Karpas-422 (cell line): ENCODE measurements at regions not wholly inside any gene's neighbourhood (a gene's known extent, or its start where the extent isn't known, plus 50 kb on each side); places are given as distances from the start of the nearest gene placed in this dataset.
A peak's percentile ranks its signal among the peaks of the same experiment; 100 is the strongest.

Experiments used
- DNase-seq: peaks from one replicate; pipeline ENCODE4 v3.0.0-alpha.2; 2015
- H2AFZ ChIP-seq: fragments of 200-600 bp; sonication (generic); 2 replicates; pipeline ENCODE4 v1.6.1; 2014; ENCODE audit warnings: antibody characterized with exemption, low read length, mixed read lengths
- H3K27ac ChIP-seq: fragments of 200-600 bp; sonication (generic); 2 replicates; pipeline ENCODE4 v1.5.1; 2014; ENCODE audit warnings: mild to moderate bottlenecking, low read length, moderate library complexity
- H3K27me3 ChIP-seq: fragments of 200-600 bp; sonication (generic); 2 replicates; pipeline ENCODE4 v1.6.1; 2014; ENCODE audit warnings: low read length, mixed read lengths
- H3K36me3 ChIP-seq: fragments of 200-600 bp; sonication (generic); 2 replicates; pipeline ENCODE4 v1.6.1; 2014; ENCODE audit warnings: low read length, mixed read lengths; ENCODE audit not compliant: insufficient read depth
- H3K4me1 ChIP-seq: fragments of 200-600 bp; sonication (generic); 2 replicates; pipeline ENCODE4 v1.6.1; 2014; ENCODE audit warnings: mild to moderate bottlenecking, low read length, mixed read lengths
- H3K4me2 ChIP-seq: fragments of 200-600 bp; sonication (generic); 2 replicates; pipeline ENCODE4 v1.6.1; 2014; ENCODE audit warnings: low read length, low read depth, mild to moderate bottlenecking; ENCODE audit not compliant: poor library complexity, severe bottlenecking
- H3K4me3 ChIP-seq: fragments of 200-600 bp; sonication (generic); 2 replicates; pipeline ENCODE4 v1.5.1; 2014; ENCODE audit warnings: mild to moderate bottlenecking, antibody characterized with exemption, low read length, mixed read lengths
- H3K79me2 ChIP-seq: fragments of 200-600 bp; sonication (generic); 2 replicates; pipeline ENCODE4 v1.6.1; 2014; ENCODE audit warnings: mild to moderate bottlenecking, low read length, mixed read lengths
- H3K9ac ChIP-seq: fragments of 200-600 bp; sonication (generic); 2 replicates; pipeline ENCODE4 v1.6.0; 2014; ENCODE audit warnings: low read length
- H3K9me2 ChIP-seq: fragments of 200-600 bp; sonication (generic), shearing (Covaris generic); replicated peaks from 2 replicates; pipeline ENCODE4 v1.6.0; 2014; ENCODE audit warnings: mild to moderate bottlenecking, low read length, moderate library complexity; ENCODE audit not compliant: insufficient read depth
- H3K9me3 ChIP-seq: fragments of 300-700, 200-600 bp; sonication (generic); 2 replicates; pipeline ENCODE4 v1.6.1; 2014; ENCODE audit warnings: low read length, mixed read lengths
- H4K20me1 ChIP-seq: fragments of 200-600 bp; sonication (generic); 2 replicates; pipeline ENCODE4 v1.6.1; 2014; ENCODE audit warnings: mild to moderate bottlenecking, antibody characterized with exemption, low read length, low read depth; ENCODE audit not compliant: insufficient read depth

GRCh38 chr14:29321646-29322045 lies 555.1 kb downstream of the FOXG1 start:
- Histone ChIP-seq H3K27me3 (no peaks in the 10 kb centered on the region), H3K4me3 (0 out of 2 replicates have a peak overlapping the region, but pooled peaks have one; percentile 21), H3K36me3 (no peaks in the 10 kb centered on the region), H3K27ac (no peak overlapping the region), H3K4me2 (no peak overlapping the region), H2AFZ (no peak overlapping the region), H4K20me1 (no peaks in the 10 kb centered on the region), H3K79me2 (no peaks in the 10 kb centered on the region), H3K9me2 (no peaks in the 10 kb centered on the region), H3K9me3 (peaks cover 74% of the 10 kb centered on the region), H3K4me1 (no peaks in the 10 kb centered on the region), H3K9ac (no peak overlapping the region)
- DNase-seq: no peak

DNA sequence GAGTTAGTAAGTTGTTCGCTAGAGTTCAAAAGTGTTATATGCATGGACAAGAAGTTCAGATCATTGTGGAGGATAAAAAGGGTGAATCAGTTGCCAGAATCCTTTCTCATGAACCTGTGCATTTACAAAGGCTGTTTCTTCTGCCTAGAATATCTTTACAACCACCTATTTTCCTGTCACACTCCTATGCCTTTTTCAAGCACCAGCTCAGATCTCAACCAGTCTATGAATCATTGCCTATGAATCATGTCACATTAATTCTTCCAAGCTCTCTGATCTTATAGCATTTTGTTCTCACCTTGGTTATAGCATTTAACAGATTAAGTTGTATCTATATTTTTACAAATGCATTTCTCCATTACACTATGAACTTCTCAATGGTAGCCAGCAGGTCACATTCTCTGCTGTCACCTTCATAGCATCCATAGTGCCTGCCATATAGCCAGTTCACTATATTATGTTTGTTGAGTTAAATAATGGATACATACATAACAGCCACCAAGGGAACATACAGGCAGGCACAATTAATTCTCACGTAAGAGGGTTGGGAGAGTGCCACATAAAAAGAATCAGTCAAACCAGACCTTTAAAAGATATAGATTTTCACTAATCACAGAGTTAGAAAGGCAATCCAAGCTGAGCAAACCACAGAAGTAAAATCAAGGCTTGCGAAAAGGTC lies 573.0 kb downstream of the FOXG1 start:
- Histone ChIP-seq H3K9me3 (peaks cover 44% of the 10 kb centered on the region), H3K9ac (no peak overlapping the region), H3K27me3 (no peaks in the 10 kb centered on the region), H2AFZ (no peak overlapping the region), H3K27ac (no peak overlapping the region), H3K4me2 (no peak overlapping the region), H4K20me1 (no peaks in the 10 kb centered on the region), H3K9me2 (no peaks in the 10 kb centered on the region), H3K36me3 (no peaks in the 10 kb centered on the region), H3K4me1 (no peaks in the 10 kb centered on the region), H3K4me3 (no peak overlapping the region), H3K79me2 (no peaks in the 10 kb centered on the region)
- DNase-seq: no peak

GRCh38 chr14:29348504-29348903 lies 579.1 kb downstream of the PRKD1 start:
- Histone ChIP-seq H2AFZ (no peak overlapping the region), H3K27me3 (no peaks in the 10 kb centered on the region), H3K4me1 (no peaks in the 10 kb centered on the region), H3K9me3 (peaks cover 51% of the 10 kb centered on the region), H3K4me3 (no peak overlapping the region), H3K36me3 (no peaks in the 10 kb centered on the region), H4K20me1 (no peaks in the 10 kb centered on the region), H3K9ac (no peak overlapping the region), H3K4me2 (no peak overlapping the region), H3K27ac (no peak overlapping the region), H3K9me2 (no peaks in the 10 kb centered on the region), H3K79me2 (no peaks in the 10 kb centered on the region)
- no peak for DNase-seq

- H3K27ac ChIP-seq: no peak overlapping the region
- H3K9ac ChIP-seq: no peak overlapping the region
- H3K36me3 ChIP-seq: no peaks in the 10 kb centered on the region
- no peaks in the 10 kb centered on the region for H4K20me1 ChIP-seq
- peaks cover 53% of the 10 kb centered on the region for H3K9me3 ChIP-seq
- H3K27me3 ChIP-seq: no peaks in the 10 kb centered on the region
- H2AFZ ChIP-seq: no peak overlapping the region
- H3K79me2 ChIP-seq: no peaks in the 10 kb centered on the region
- H3K9me2 ChIP-seq: no peaks in the 10 kb centered on the region
- H3K4me3 ChIP-seq: no peak overlapping the region
- no peak for DNase-seq
- H3K4me2 ChIP-seq: no peak overlapping the region
- no peaks in the 10 kb centered on the region for H3K4me1 ChIP-seq
Measured at GRCh38 chr14:29350496-29350895, 577.2 kb downstream of the PRKD1 start.

GRCh38 chr14:29351996-29352705 lies 575.5 kb downstream of the PRKD1 start:
- no peak for DNase-seq
- Histone ChIP-seq H3K79me2 (no peaks in the 10 kb centered on the region), H3K9me2 (no peaks in the 10 kb centered on the region), H3K27ac (no peak overlapping the region), H2AFZ (no peak overlapping the region), H3K9ac (no peak overlapping the region), H3K27me3 (no peaks in the 10 kb centered on the region), H3K4me3 (no peak overlapping the region), H3K4me2 (no peak overlapping the region), H3K4me1 (no peaks in the 10 kb centered on the region), H3K36me3 (no peaks in the 10 kb centered on the region), H3K9me3 (peaks cover 50% of the 10 kb centered on the region), H4K20me1 (no peaks in the 10 kb centered on the region)

DNA sequence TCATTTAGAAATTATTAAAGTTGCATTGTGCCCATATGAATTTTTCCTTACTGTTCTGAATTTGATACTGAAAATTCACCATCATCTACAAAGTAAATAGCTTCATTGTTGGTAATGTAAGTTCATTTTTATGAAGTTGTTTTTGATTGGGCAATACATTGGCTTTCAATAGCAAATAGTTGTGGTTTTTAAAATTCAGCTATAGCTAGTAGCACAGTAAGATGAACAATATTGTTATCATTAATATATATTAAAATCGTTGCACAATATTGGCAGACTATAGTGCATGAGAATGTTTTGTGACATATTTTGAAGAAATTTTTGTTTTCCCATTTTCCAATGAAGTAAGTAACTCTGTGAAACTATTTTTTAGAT lies 575.0 kb downstream of the PRKD1 start:
- Histone ChIP-seq H3K4me3 (no peak overlapping the region), H3K4me1 (no peaks in the 10 kb centered on the region), H3K9ac (no peak overlapping the region), H3K4me2 (no peak overlapping the region), H2AFZ (no peak overlapping the region), H4K20me1 (no peaks in the 10 kb centered on the region), H3K27ac (no peak overlapping the region), H3K9me2 (no peaks in the 10 kb centered on the region), H3K27me3 (no peaks in the 10 kb centered on the region), H3K36me3 (no peaks in the 10 kb centered on the region), H3K9me3 (peaks cover 56% of the 10 kb centered on the region), H3K79me2 (no peaks in the 10 kb centered on the region)
- DNase-seq: no peak

- no peaks in the 10 kb centered on the region for H3K4me1 ChIP-seq
- H4K20me1 ChIP-seq: no peaks in the 10 kb centered on the region
- H3K4me3 ChIP-seq: no peak overlapping the region
- no peaks in the 10 kb centered on the region for H3K27me3 ChIP-seq
- no peak for DNase-seq
- H3K36me3 ChIP-seq: no peaks in the 10 kb centered on the region
- H2AFZ ChIP-seq: no peak overlapping the region
- no peak overlapping the region for H3K27ac ChIP-seq
- H3K9me2 ChIP-seq: no peaks in the 10 kb centered on the region
- no peak overlapping the region for H3K4me2 ChIP-seq
- H3K9me3 ChIP-seq: peaks cover 59% of the 10 kb centered on the region
- H3K79me2 ChIP-seq: no peaks in the 10 kb centered on the region
- H3K9ac ChIP-seq: no peak overlapping the region
Measured at GRCh38 chr14:29353513-29353912, 574.1 kb downstream of the PRKD1 start.

GRCh38 chr14:29354486-29354885 lies 573.2 kb downstream of the PRKD1 start:
- no peak overlapping the region for H3K4me2 ChIP-seq
- no peak for DNase-seq
- no peaks in the 10 kb centered on the region for H3K79me2 ChIP-seq
- no peak overlapping the region for H3K4me3 ChIP-seq
- H3K36me3 ChIP-seq: no peaks in the 10 kb centered on the region
- no peak overlapping the region for H2AFZ ChIP-seq
- H3K9me3 ChIP-seq: peaks cover 62% of the 10 kb centered on the region
- no peaks in the 10 kb centered on the region for H3K9me2 ChIP-seq
- no peaks in the 10 kb centered on the region for H3K27me3 ChIP-seq
- H3K4me1 ChIP-seq: no peaks in the 10 kb centered on the region
- H3K9ac ChIP-seq: no peak overlapping the region
- H3K27ac ChIP-seq: no peak overlapping the region
- no peaks in the 10 kb centered on the region for H4K20me1 ChIP-seq
